HepG2 (cell line): ENCODE measurements at regions not wholly inside any gene's neighbourhood (a gene's known extent, or its start where the extent isn't known, plus 50 kb on each side); places are given as distances from the start of the nearest gene placed in this dataset.

ENCODE experiments used
- ATAC-seq: fragments of 200-7000 bp; cut with Tn5 transposase; 3 replicates; pipeline ENCODE4 v1.9.1; 2020; ENCODE audit warnings: mild to moderate bottlenecking, moderate library complexity
- BruUV-seq: library from RNA; stranded (reverse); fragments of 400-500 nt; replicated peaks from 2 replicates; lab custom pipeline; 2021; lab: Mats Ljungman, UMichigan
- CTCF ChIA-PET: fragments of 300-600 bp; formaldehyde crosslinking; extraction: SDS; loops from one replicate; lab custom pipeline; 2021; ENCODE audit warnings: low total read pairs, inconsistent platforms, low intra/inter-chr PET ratio; lab: Yijun Ruan, JAX
- POLR2A ChIA-PET: fragments of 350-600 bp; sonication (Branson Sonifier 250); formaldehyde crosslinking; loops from one replicate; lab custom pipeline; 2020; ENCODE audit warnings: antibody characterized with exemption, inconsistent platforms; lab: Yijun Ruan, JAX
- DNase-seq: peaks from one replicate; pipeline ENCODE4 v3.0.0-alpha.2; 2015; ENCODE audit warnings: low spot score
- FAIRE-seq: peaks from 3 replicates; lab custom pipeline; 2011; peaks lifted over from hg19 to GRCh38; lab: Jason Lieb, UNC
- H2AFZ ChIP-seq: one replicate; pipeline ENCODE4 v1.6.1; 2011; ENCODE audit warnings: low read length, inconsistent platforms
- H3K27ac ChIP-seq: fragments of 300-600 bp; 3 replicates; pipeline ENCODE4 v1.8.0; 2011; ENCODE audit warnings: mixed run types, mild to moderate bottlenecking, mixed read lengths, low read length, inconsistent platforms; ENCODE audit not compliant: insufficient read depth; ENCODE audit errors: extremely low read length
- H3K27me3 ChIP-seq, 2 experiments: fragments of 200-600 bp in 1 of 2; 2 replicates in 1 of 2; 3 replicates in 1 of 2; pipeline versions ENCODE4 v1.6.0 to v1.8.0; 2011; ENCODE audit warnings: low read length in 2 of 2, mild to moderate bottlenecking in 2 of 2, moderate library complexity in 2 of 2, inconsistent platforms in 1 of 2; ENCODE audit not compliant: insufficient read depth in 2 of 2, control insufficient read depth in 1 of 2
- H3K36me3 ChIP-seq, 2 experiments: fragments of 200-600 bp in 1 of 2; replicated peaks in 1 of 2; 2 replicates in 1 of 2; 3 replicates in 1 of 2; pipeline versions ENCODE4 v1.5.1 to v1.8.0; 2011; ENCODE audit warnings: low read length in 2 of 2, inconsistent platforms in 1 of 2; ENCODE audit not compliant: insufficient read depth in 2 of 2, control insufficient read depth in 1 of 2
- H3K4me1 ChIP-seq: 2 replicates; pipeline ENCODE4 v1.5.1; 2012; ENCODE audit warnings: low read length, inconsistent platforms; ENCODE audit not compliant: insufficient read depth
- H3K4me2 ChIP-seq: 2 replicates; pipeline ENCODE4 v1.6.0; 2011; ENCODE audit warnings: low read depth, low read length, inconsistent platforms
- H3K4me3 ChIP-seq, 3 experiments: fragments of 200-600 bp in 1 of 3; sonication (generic), shearing (Covaris generic) in 1 of 3; replicated peaks in 1 of 3; 2 replicates each; pipeline ENCODE4 v1.5.1; 2011 to 2016; ENCODE audit warnings: low read length in 3 of 3, inconsistent platforms in 2 of 3, low read depth in 2 of 3, mild to moderate bottlenecking in 2 of 3, control low read depth in 1 of 3, mixed read lengths in 1 of 3; ENCODE audit not compliant: insufficient read depth in 1 of 3
- H3K79me2 ChIP-seq: one replicate; pipeline ENCODE4 v1.6.1; 2011; ENCODE audit warnings: low read length, inconsistent platforms; ENCODE audit not compliant: insufficient read depth
- H3K9ac ChIP-seq: 2 replicates; pipeline ENCODE4 v1.6.0; 2011; ENCODE audit warnings: mild to moderate bottlenecking, low read depth, low read length, inconsistent platforms; ENCODE audit not compliant: insufficient read depth
- H3K9me3 ChIP-seq: 2 replicates; pipeline ENCODE4 v1.5.1; 2012; ENCODE audit warnings: mild to moderate bottlenecking, low read length
- H4K20me1 ChIP-seq: 2 replicates; pipeline ENCODE4 v1.6.0; 2011; ENCODE audit warnings: inconsistent platforms, mild to moderate bottlenecking, low read length, moderate library complexity; ENCODE audit not compliant: insufficient read depth
- CEBPB ChIP-seq: IDR thresholded peaks from 2 replicates; pipeline ENCODE4 v1.6.1; 2011; ENCODE audit warnings: low read depth, low read length, improper control_type of control experiment, borderline replicate concordance
- FIP1L1 ChIP-seq: fragments of 200-400 bp; formaldehyde crosslinking; IDR thresholded peaks from 2 replicates; pipeline ENCODE4 v1.6.1; 2018; ENCODE audit warnings: low read depth, mild to moderate bottlenecking, low read length, moderate library complexity, borderline replicate concordance; ENCODE audit not compliant: insufficient read depth
- JUNB ChIP-seq: sonication (generic); formaldehyde crosslinking; IDR thresholded peaks from 2 replicates; pipeline ENCODE4 v1.8.0; 2022; ENCODE audit warnings: missing genetic modification reagents, mild to moderate bottlenecking, borderline replicate concordance
- KDM1A ChIP-seq: IDR thresholded peaks from 2 replicates; pipeline ENCODE4 v1.6.1; 2016; ENCODE audit warnings: missing compliant biosample characterization
- MXI1 ChIP-seq: IDR thresholded peaks from 3 replicates; pipeline ENCODE4 v1.6.1; 2012; ENCODE audit warnings: low read depth, low read length, inconsistent platforms, borderline replicate concordance
- NCOA2 ChIP-seq: sonication (generic); formaldehyde crosslinking; IDR thresholded peaks from 2 replicates; pipeline ENCODE4 v1.8.0; 2022; ENCODE audit warnings: inconsistent platforms
- NFRKB ChIP-seq: fragments of 450-650 bp; IDR thresholded peaks from 2 replicates; pipeline ENCODE4 v1.6.1; 2017
- NR1H2 ChIP-seq: sonication (generic); formaldehyde crosslinking; IDR thresholded peaks from 2 replicates; pipeline ENCODE4 v1.8.1; 2022; ENCODE audit warnings: low read depth, missing genetic modification reagents, borderline replicate concordance
- RBM39 ChIP-seq: fragments of 200-400 bp; formaldehyde crosslinking; IDR thresholded peaks from one replicate; pipeline ENCODE4 v1.6.1; 2018; ENCODE audit warnings: antibody characterized with exemption, mild to moderate bottlenecking, low read depth, low read length; ENCODE audit not compliant: poor library complexity, severe bottlenecking
- SATB2 ChIP-seq: sonication (generic); formaldehyde crosslinking; IDR thresholded peaks from 2 replicates; pipeline ENCODE4 v1.5.0; 2020; ENCODE audit warnings: missing genetic modification reagents
- SOX6 ChIP-seq, 2 experiments: fragments of 450-650 bp in 1 of 2; sonication (generic) in 1 of 2; formaldehyde crosslinking in 1 of 2; IDR thresholded peaks; 2 replicates each; pipeline versions ENCODE4 v1.4.0 to v1.6.1; 2017 to 2020; ENCODE audit warnings: antibody characterized with exemption in 1 of 2, mild to moderate bottlenecking in 1 of 2, missing genetic modification reagents in 1 of 2
- TFE3 ChIP-seq: IDR thresholded peaks from 2 replicates; pipeline ENCODE4 v1.6.1; 2016
- ZFP36L2 ChIP-seq: sonication (generic); formaldehyde crosslinking; IDR thresholded peaks from 2 replicates; pipeline ENCODE4 v1.4.0; 2020; ENCODE audit warnings: missing genetic modification reagents
- ZFP41 ChIP-seq: sonication (generic); formaldehyde crosslinking; IDR thresholded peaks from 2 replicates; pipeline ENCODE4 v1.4.0; 2020; ENCODE audit warnings: mild to moderate bottlenecking, missing genetic modification reagents, borderline replicate concordance
- ZKSCAN1 ChIP-seq: fragments of 150-350 bp; IDR thresholded peaks from 2 replicates; pipeline ENCODE4 v1.6.1; 2014; ENCODE audit warnings: low read length
- ZNF143 ChIP-seq: sonication (generic); formaldehyde crosslinking; IDR thresholded peaks from 2 replicates; pipeline ENCODE4 v1.4.0; 2020; ENCODE audit warnings: missing genetic modification reagents
- ZNF331 ChIP-seq: sonication (generic); formaldehyde crosslinking; IDR thresholded peaks from 2 replicates; pipeline ENCODE4 v1.4.0; 2020; ENCODE audit warnings: missing genetic modification reagents
- ZNF614 ChIP-seq: IDR thresholded peaks from 2 replicates; pipeline ENCODE4 v1.6.1; 2018; ENCODE audit warnings: missing biosample characterization, missing genetic modification reagents, inconsistent platforms, borderline replicate concordance
- ZNF770 ChIP-seq: sonication (generic); formaldehyde crosslinking; IDR thresholded peaks from 2 replicates; pipeline ENCODE4 v1.5.0; 2020; ENCODE audit warnings: mild to moderate bottlenecking, missing genetic modification reagents
- WGBS: methylation state at CpG from one replicate; pipeline ENCODE4 v1.1.6; 2017; ENCODE audit warnings: low lambda C conversion rate; 5-methylcytosine and 5-hydroxymethylcytosine counted together
- in situ Hi-C: cut with HindIII; loops from 2 replicates; pipeline ENCODE4 v1.10.0; 2017; ENCODE audit warnings: low pct_unique_long_range_greater_than_20kb; ENCODE audit not compliant: extremely low pct_ligation_motif_present
- intact Hi-C: fragments of 100-400 bp; cut with micrococcal nuclease; formaldehyde crosslinking; loops from one replicate; pipeline ENCODE4 v1.10.0; 2022; ENCODE audit not compliant: unreplicated experiment

GRCh38 chr13:112142401-112142930 is 75.5 kb downstream of the SOX1 start:
- CTCF ChIA-PET: no interaction called here
- FAIRE-seq: no peak
- no TSS peak for BruUV-seq

More at GRCh38 chr13:112142401-112142930, 75.5 kb downstream of the SOX1 start:
- no peak overlapping the region for H3K27ac ChIP-seq
- DNase-seq (no peak), ATAC-seq (no peak)
- in situ Hi-C loops: no loop called here
- H2AFZ ChIP-seq: no peak overlapping the region
- H3K27me3 ChIP-seq: peaks cover 1 to 39% of the 10 kb centered on the region in 2 experiments; a peak in 3 of 5 replicates
- H3K4me1 ChIP-seq: no peaks in the 10 kb centered on the region
- no peaks in the 10 kb centered on the region for H3K36me3 ChIP-seq
- intact Hi-C loops: no loop called here
- no peaks in the 10 kb centered on the region for H3K79me2 ChIP-seq
- POLR2A ChIA-PET: no interaction called here
- H3K9me3 ChIP-seq: no peaks in the 10 kb centered on the region
- 9% methylated on average over 6 of the region's 13 CpGs for WGBS
- H3K4me3 ChIP-seq: no peak overlapping the region
- TF ChIP-seq ZFP41 (CRISPR knock-in tag) (no peak), ZNF331 (CRISPR knock-in tag) (no peak), TFE3 (CRISPR knock-in tag) (no peak), JUNB (no peak), MXI1 (no peak), NCOA2 (CRISPR knock-in tag) (no peak), SATB2 (no peak), ZNF770 (CRISPR knock-in tag) (no peak), ZNF143 (CRISPR knock-in tag) (no peak), SOX6 (IDR thresholded peaks at IDR 0.05) (no peak), SOX6 (CRISPR knock-in tag; IDR thresholded peaks at IDR 0.05) (no peak), NFRKB (no peak), KDM1A (CRISPR knock-in tag) (no peak), ZNF614 (CRISPR knock-in tag) (no peak), RBM39 (no peak), NR1H2 (no peak), FIP1L1 (no peak), ZFP36L2 (CRISPR knock-in tag) (no peak), CEBPB (no peak), ZKSCAN1 (no peak)
- H4K20me1 ChIP-seq: no peaks in the 10 kb centered on the region
- H3K9ac ChIP-seq: no peak overlapping the region
- H3K4me2 ChIP-seq: no peak overlapping the region
